Progenitor cell of endocrine pancreas (in vitro differentiated cells): ENCODE measurements at regions not wholly inside any gene's neighbourhood (a gene's known extent, or its start where the extent isn't known, plus 50 kb on each side); places are given as distances from the start of the nearest gene placed in this dataset.

Experiments
- DNase-seq: peaks from one replicate; pipeline ENCODE4 v3.0.0; 2021; ENCODE audit warnings: low spot score; ENCODE audit not compliant: unreplicated experiment
- H3K27ac Mint-ChIP-seq: 2 replicates; pipeline ENCODE4 v1.8.0; 2021; ENCODE audit warnings: mild to moderate bottlenecking, moderate library complexity, mixed read lengths
- H3K27me3 Mint-ChIP-seq: 2 replicates; pipeline ENCODE4 v1.8.0; 2021; ENCODE audit warnings: mixed read lengths
- H3K36me3 Mint-ChIP-seq: 2 replicates; pipeline ENCODE4 v1.8.0; 2022; ENCODE audit warnings: mixed read lengths; ENCODE audit not compliant: insufficient read depth
- H3K4me1 Mint-ChIP-seq: 2 replicates; pipeline ENCODE4 v1.8.0; 2021; ENCODE audit warnings: low read depth, mixed read lengths
- H3K4me3 Mint-ChIP-seq: 2 replicates; pipeline ENCODE4 v1.8.0; 2021; ENCODE audit warnings: low read depth, mild to moderate bottlenecking, moderate library complexity, mixed read lengths
- H3K9me3 Mint-ChIP-seq: 2 replicates; pipeline ENCODE4 v1.8.0; 2021; ENCODE audit warnings: low read depth, mixed read lengths
- CTCF ChIP-seq: fragments of 200-600 bp; sonication (generic); IDR thresholded peaks from one replicate; pipeline ENCODE4 v1.5.0; 2021; ENCODE audit warnings: antibody characterized with exemption, mild to moderate bottlenecking; ENCODE audit not compliant: unreplicated experiment

DNA sequence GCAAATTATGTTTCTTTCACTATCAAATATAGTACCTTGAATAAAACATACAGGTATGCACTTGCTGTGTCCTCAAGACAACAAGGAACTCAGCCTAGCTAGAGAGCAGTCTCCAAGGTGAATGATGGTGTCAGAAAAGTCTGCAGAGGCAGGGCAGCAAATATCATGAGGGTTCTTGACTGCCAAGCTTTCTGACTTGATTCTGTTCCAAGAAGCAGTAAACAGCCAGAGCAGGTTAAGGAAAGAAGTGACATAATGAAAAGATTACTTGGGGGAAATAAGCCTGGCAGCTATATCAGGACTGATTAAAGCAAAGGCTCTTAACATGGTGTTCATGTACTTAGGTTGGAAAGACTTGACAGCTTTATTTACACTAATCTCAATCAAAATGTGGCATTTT is 192.2 kb upstream of the GADL1 start:
- Mint-ChIP-seq H3K27ac (no peak overlapping the region), H3K36me3 (no peaks in the 10 kb centered on the region), H3K9me3 (no peaks in the 10 kb centered on the region), H3K4me3 (no peak overlapping the region), H3K27me3 (peaks cover 12% of the 10 kb centered on the region), H3K4me1 (peaks cover 2% of the 10 kb centered on the region)
- DNase-seq = no peak
- no peak for TF ChIP-seq CTCF

DNA sequence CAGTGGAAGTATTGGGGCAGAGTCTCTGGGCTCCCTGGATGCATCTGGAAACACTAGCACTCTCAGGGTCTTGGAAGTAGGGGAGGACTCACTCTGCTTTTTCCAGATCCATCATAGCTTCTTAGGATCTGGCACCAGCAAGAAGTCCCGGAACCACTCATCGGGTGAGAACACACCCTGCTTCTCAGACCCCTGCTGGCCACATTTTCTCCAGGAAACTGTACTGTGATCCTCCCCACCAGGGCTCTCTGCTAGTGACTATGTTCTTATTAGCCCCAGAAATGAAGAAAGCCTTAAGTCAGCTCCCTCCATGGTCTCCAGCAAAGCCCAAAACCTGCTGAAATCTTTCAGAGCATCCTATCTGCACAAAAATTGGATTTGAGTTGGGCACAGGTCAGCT is 197.3 kb upstream of the GADL1 start:
- peaks cover 2% of the 10 kb centered on the region for H3K4me1 Mint-ChIP-seq
- TF ChIP-seq CTCF = no peak
- peaks cover 9% of the 10 kb centered on the region for H3K27me3 Mint-ChIP-seq
- H3K9me3 Mint-ChIP-seq = no peaks in the 10 kb centered on the region
- no peaks in the 10 kb centered on the region for H3K36me3 Mint-ChIP-seq
- H3K27ac Mint-ChIP-seq = no peak overlapping the region
- no peak overlapping the region for H3K4me3 Mint-ChIP-seq
- no peak for DNase-seq

GRCh38 chr3:31092748-31093589 is 198.5 kb upstream of the GADL1 start:
- Mint-ChIP-seq H3K9me3 (no peaks in the 10 kb centered on the region), H3K4me3 (no peak overlapping the region), H3K27me3 (peaks cover 13% of the 10 kb centered on the region), H3K27ac (no peak overlapping the region), H3K4me1 (peaks cover 2% of the 10 kb centered on the region), H3K36me3 (no peaks in the 10 kb centered on the region)
- no peak for DNase-seq
- TF ChIP-seq CTCF = no peak

DNA sequence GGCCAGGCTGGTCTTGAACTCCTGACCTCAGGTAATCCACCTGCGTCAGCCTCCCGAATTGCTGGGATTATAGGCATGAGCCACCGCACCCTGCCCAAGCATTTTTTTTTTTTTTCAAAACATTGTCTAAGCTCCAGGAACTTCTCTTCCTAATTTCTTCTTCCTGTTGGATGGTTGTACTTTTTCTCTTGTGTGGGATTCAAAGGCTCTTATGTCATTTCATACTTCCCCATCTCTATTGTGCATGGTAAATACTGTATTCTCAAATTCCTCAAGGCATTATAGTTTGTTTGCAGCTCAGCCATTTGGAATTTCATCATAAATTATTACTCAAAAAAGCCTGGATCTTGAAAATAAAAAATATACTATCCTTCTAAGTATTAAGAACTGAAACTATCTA is 199.1 kb upstream of the GADL1 start:
- Mint-ChIP-seq H3K4me1 (peaks cover 2% of the 10 kb centered on the region), H3K4me3 (no peak overlapping the region), H3K36me3 (no peaks in the 10 kb centered on the region), H3K27ac (no peak overlapping the region), H3K9me3 (no peaks in the 10 kb centered on the region), H3K27me3 (peaks cover 16% of the 10 kb centered on the region)
- no peak for TF ChIP-seq CTCF
- DNase-seq = no peak

- Mint-ChIP-seq H3K27ac (no peak overlapping the region), H3K27me3 (peaks cover 18% of the 10 kb centered on the region)
Observed at GRCh38 chr3:31094048-31094447, 199.6 kb upstream of the GADL1 start.

More at GRCh38 chr3:31094048-31094447, 199.6 kb upstream of the GADL1 start:
- Mint-ChIP-seq H3K4me1 (peaks cover 2% of the 10 kb centered on the region), H3K36me3 (no peaks in the 10 kb centered on the region), H3K9me3 (no peaks in the 10 kb centered on the region), H3K4me3 (no peak overlapping the region)
- DNase-seq = no peak
- TF ChIP-seq CTCF = no peak
